Astrocyte (in vitro differentiated cells and primary cell): ENCODE measurements at regions not wholly inside any gene's neighbourhood (a gene's known extent, or its start where the extent isn't known, plus 50 kb on each side); places are given as distances from the start of the nearest gene placed in this dataset.

Source experiments
- DNase-seq: peaks from one replicate; pipeline ENCODE4 v3.0.0-alpha.2; 2010; ENCODE audit warnings: low read depth
- FAIRE-seq: peaks from 2 replicates; lab custom pipeline; 2011; peaks lifted over from hg19 to GRCh38; lab: Jason Lieb, UNC
- H2AFZ ChIP-seq: 2 replicates; pipeline ENCODE4 v1.6.0; 2012; ENCODE audit warnings: low read depth, low read length, inconsistent platforms
- H3K27ac ChIP-seq: 2 replicates; pipeline ENCODE4 v1.5.1; 2011; ENCODE audit warnings: low read depth, low read length, inconsistent platforms
- H3K27me3 ChIP-seq: 2 replicates; pipeline ENCODE4 v1.6.0; 2011; ENCODE audit warnings: low read length, inconsistent platforms; ENCODE audit not compliant: insufficient read depth
- H3K36me3 ChIP-seq: 2 replicates; pipeline ENCODE4 v1.5.1; 2011; ENCODE audit warnings: low read length, inconsistent platforms; ENCODE audit not compliant: insufficient read depth
- H3K4me1 ChIP-seq: 2 replicates; pipeline ENCODE4 v1.5.1; 2011; ENCODE audit warnings: low read length, inconsistent platforms; ENCODE audit not compliant: insufficient read depth
- H3K4me2 ChIP-seq: 2 replicates; pipeline ENCODE4 v1.6.0; 2012; ENCODE audit warnings: low read length, inconsistent platforms
- H3K4me3 ChIP-seq: 2 replicates; pipeline ENCODE4 v1.5.1; 2011; ENCODE audit warnings: low read depth, mild to moderate bottlenecking, low read length, inconsistent platforms; ENCODE audit not compliant: insufficient read depth
- H3K79me2 ChIP-seq: 2 replicates; pipeline ENCODE4 v1.6.0; 2012; ENCODE audit warnings: mild to moderate bottlenecking, low read length, inconsistent platforms; ENCODE audit not compliant: insufficient read depth
- H3K9ac ChIP-seq: 2 replicates; pipeline ENCODE4 v1.6.0; 2012; ENCODE audit warnings: mild to moderate bottlenecking, low read length, inconsistent platforms
- H3K9me3 ChIP-seq: 2 replicates; pipeline ENCODE4 v1.5.1; 2012; ENCODE audit warnings: low read depth, mild to moderate bottlenecking, low read length, inconsistent platforms; ENCODE audit not compliant: insufficient read depth
- H4K20me1 ChIP-seq: 2 replicates; pipeline ENCODE4 v1.6.0; 2012; ENCODE audit warnings: low read length, inconsistent platforms; ENCODE audit not compliant: insufficient read depth
- H3K27ac Mint-ChIP-seq: one replicate; pipeline ENCODE4 v1.8.0; 2021; ENCODE audit warnings: mild to moderate bottlenecking, mixed read lengths; ENCODE audit not compliant: unreplicated experiment
- H3K27me3 Mint-ChIP-seq: one replicate; pipeline ENCODE4 v1.8.0; 2021; ENCODE audit warnings: low read depth, mixed read lengths; ENCODE audit not compliant: unreplicated experiment
- H3K36me3 Mint-ChIP-seq: one replicate; pipeline ENCODE4 v1.8.0; 2021; ENCODE audit warnings: low read depth, mixed read lengths; ENCODE audit not compliant: unreplicated experiment
- H3K4me1 Mint-ChIP-seq: one replicate; pipeline ENCODE4 v1.8.0; 2021; ENCODE audit warnings: low read depth, mixed read lengths; ENCODE audit not compliant: unreplicated experiment
- H3K4me3 Mint-ChIP-seq: one replicate; pipeline ENCODE4 v1.8.0; 2021; ENCODE audit warnings: mild to moderate bottlenecking, moderate library complexity, mixed read lengths; ENCODE audit not compliant: unreplicated experiment
- H3K9me3 Mint-ChIP-seq: one replicate; pipeline ENCODE4 v1.8.0; 2021; ENCODE audit warnings: mild to moderate bottlenecking, mixed read lengths; ENCODE audit not compliant: unreplicated experiment
- EZH2 ChIP-seq: IDR thresholded peaks from 2 replicates; pipeline ENCODE4 v1.6.1; 2012; ENCODE audit warnings: mild to moderate bottlenecking, low read length, inconsistent platforms; ENCODE audit not compliant: insufficient read depth
- TF ChIP-seq, protein P1 (sequence below): IDR thresholded peaks from 2 replicates; pipeline ENCODE4 v1.5.1; 2011; ENCODE audit warnings: low read depth, mild to moderate bottlenecking, inconsistent platforms, low read length, moderate library complexity; ENCODE audit not compliant: insufficient read depth

DNA sequence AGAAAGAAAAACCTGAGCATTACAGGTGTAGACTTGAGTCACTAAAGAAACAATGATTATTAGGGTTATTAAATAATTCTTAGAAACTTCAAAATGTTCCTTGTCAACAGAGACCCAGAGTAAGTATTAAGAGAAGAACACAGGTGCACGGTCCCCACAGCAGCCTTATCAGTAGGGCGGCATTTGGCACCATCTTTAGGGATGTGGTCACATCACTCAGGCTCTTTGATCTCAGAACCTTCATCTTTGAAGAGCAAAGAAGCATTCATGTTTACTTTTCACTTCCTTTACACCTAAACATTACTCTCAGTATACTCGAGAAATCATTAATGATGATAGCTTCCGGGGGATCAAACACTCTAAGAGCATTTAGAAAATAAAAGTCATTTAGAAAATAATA lies 928.7 kb downstream of the KCNJ2 start:
- no peak overlapping the region for H3K27ac Mint-ChIP-seq
- Histone ChIP-seq H3K27me3 (no peaks in the 10 kb centered on the region), H4K20me1 (no peaks in the 10 kb centered on the region), H3K4me2 (no peak overlapping the region), H3K36me3 (no peaks in the 10 kb centered on the region), H2AFZ (no peak overlapping the region), H3K4me3 (no peak overlapping the region), H3K27ac (no peak overlapping the region), H3K4me1 (no peaks in the 10 kb centered on the region), H3K9ac (no peak overlapping the region), H3K79me2 (no peaks in the 10 kb centered on the region), H3K9me3 (no peaks in the 10 kb centered on the region)
- no peak for FAIRE-seq
- H3K36me3 Mint-ChIP-seq: no peaks in the 10 kb centered on the region
- DNase-seq: no peak
- H3K9me3 Mint-ChIP-seq: peaks cover 6% of the 10 kb centered on the region
- H3K4me3 Mint-ChIP-seq: no peak overlapping the region
- H3K4me1 Mint-ChIP-seq: no peaks in the 10 kb centered on the region
- H3K27me3 Mint-ChIP-seq: no peaks in the 10 kb centered on the region
- no peak for TF ChIP-seq EZH2
- TF ChIP-seq, protein P1, sequence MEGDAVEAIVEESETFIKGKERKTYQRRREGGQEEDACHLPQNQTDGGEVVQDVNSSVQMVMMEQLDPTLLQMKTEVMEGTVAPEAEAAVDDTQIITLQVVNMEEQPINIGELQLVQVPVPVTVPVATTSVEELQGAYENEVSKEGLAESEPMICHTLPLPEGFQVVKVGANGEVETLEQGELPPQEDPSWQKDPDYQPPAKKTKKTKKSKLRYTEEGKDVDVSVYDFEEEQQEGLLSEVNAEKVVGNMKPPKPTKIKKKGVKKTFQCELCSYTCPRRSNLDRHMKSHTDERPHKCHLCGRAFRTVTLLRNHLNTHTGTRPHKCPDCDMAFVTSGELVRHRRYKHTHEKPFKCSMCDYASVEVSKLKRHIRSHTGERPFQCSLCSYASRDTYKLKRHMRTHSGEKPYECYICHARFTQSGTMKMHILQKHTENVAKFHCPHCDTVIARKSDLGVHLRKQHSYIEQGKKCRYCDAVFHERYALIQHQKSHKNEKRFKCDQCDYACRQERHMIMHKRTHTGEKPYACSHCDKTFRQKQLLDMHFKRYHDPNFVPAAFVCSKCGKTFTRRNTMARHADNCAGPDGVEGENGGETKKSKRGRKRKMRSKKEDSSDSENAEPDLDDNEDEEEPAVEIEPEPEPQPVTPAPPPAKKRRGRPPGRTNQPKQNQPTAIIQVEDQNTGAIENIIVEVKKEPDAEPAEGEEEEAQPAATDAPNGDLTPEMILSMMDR: no peak

DNA sequence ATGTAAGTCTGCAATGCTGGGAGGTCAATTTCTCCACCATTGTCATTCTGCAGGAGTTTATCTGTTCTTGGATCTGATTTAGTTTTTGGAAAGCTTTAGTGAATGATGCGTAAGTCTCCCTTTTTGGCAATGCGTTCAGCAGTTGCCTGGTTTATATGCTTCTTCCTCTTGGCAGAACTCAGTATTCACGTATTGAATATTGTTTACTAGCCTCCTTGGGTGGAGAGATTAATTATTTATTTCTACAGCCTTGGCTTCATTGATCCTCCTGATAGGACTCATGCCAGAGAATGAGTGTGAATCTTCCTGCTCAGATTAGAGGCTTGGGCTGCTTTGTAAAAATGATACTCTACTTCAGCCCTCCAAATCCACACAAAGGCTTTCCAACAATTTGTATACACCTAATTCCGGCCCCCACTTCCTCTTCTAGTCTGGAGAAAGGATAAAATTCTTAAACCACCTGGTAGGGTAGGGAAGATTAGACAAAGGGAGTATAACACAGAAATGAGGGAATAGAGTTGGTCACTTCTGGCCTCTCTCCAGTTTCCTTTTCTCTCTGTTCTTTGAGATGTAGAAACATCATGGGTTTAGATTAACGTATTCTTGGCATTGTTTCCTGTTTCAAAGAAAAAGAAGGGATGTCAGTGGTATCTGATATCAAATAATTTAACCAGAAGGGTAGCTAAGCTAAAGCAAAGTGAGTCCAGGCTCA lies 929.8 kb downstream of the KCNJ2 start:
- Mint-ChIP-seq H3K36me3 (no peaks in the 10 kb centered on the region), H3K27me3 (no peaks in the 10 kb centered on the region), H3K9me3 (peaks cover 3% of the 10 kb centered on the region), H3K4me3 (no peak overlapping the region), H3K27ac (no peak overlapping the region), H3K4me1 (no peaks in the 10 kb centered on the region)
- no peak overlapping the region for H3K4me2 ChIP-seq
- no peaks in the 10 kb centered on the region for H3K36me3 ChIP-seq
- no peak overlapping the region for H3K9ac ChIP-seq
- no peaks in the 10 kb centered on the region for H3K4me1 ChIP-seq
- H3K27ac ChIP-seq: no peak overlapping the region
- no peaks in the 10 kb centered on the region for H3K79me2 ChIP-seq
- H3K9me3 ChIP-seq: no peaks in the 10 kb centered on the region
- H2AFZ ChIP-seq: no peak overlapping the region
- FAIRE-seq: no peak
- TF ChIP-seq, protein P1: no peak
- no peak for TF ChIP-seq EZH2
- H4K20me1 ChIP-seq: no peaks in the 10 kb centered on the region
- no peaks in the 10 kb centered on the region for H3K27me3 ChIP-seq
- no peak overlapping the region for H3K4me3 ChIP-seq
- no peak for DNase-seq

DNA sequence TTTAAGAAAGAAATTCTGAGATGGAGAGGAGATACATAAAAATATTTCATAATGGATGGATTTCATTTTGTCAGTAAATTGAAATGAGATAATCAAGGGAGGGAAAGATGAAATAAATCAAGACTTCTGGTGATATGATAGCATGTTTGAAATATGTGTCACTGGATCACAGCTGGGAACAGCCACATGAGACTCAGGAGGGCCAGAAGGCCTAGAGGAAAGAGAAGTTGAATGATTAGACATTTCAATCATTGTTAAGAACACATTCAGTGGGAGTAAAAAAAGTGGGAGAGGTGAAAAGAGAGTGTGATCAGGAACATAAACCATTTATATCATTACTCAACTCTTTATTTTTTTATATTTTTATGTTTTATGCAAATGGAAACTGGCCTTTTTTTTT lies 933.4 kb downstream of the KCNJ2 start:
- H3K27me3 ChIP-seq: no peaks in the 10 kb centered on the region
- H3K36me3 ChIP-seq: no peaks in the 10 kb centered on the region
- no peaks in the 10 kb centered on the region for H3K4me1 ChIP-seq
- no peaks in the 10 kb centered on the region for H3K4me1 Mint-ChIP-seq
- no peaks in the 10 kb centered on the region for H4K20me1 ChIP-seq
- TF ChIP-seq, protein P1: no peak
- no peak for TF ChIP-seq EZH2
- H3K36me3 Mint-ChIP-seq: no peaks in the 10 kb centered on the region
- no peaks in the 10 kb centered on the region for H3K27me3 Mint-ChIP-seq
- H3K4me3 Mint-ChIP-seq: no peak overlapping the region
- no peak overlapping the region for H3K27ac ChIP-seq
- no peaks in the 10 kb centered on the region for H3K9me3 ChIP-seq
- H3K27ac Mint-ChIP-seq: no peak overlapping the region
- no peak overlapping the region for H3K9ac ChIP-seq
- H3K4me3 ChIP-seq: no peak overlapping the region
- H3K9me3 Mint-ChIP-seq: no peaks in the 10 kb centered on the region
- H3K79me2 ChIP-seq: no peaks in the 10 kb centered on the region
- H2AFZ ChIP-seq: no peak overlapping the region
- DNase-seq (no peak), FAIRE-seq (no peak)
- H3K4me2 ChIP-seq: no peak overlapping the region
